DMS53 (cell line): ENCODE measurements at regions not wholly inside any gene's neighbourhood (a gene's known extent, or its start where the extent isn't known, plus 50 kb on each side); places are given as distances from the start of the nearest gene placed in this dataset.
"Not testable (repeated sequence)": the region's sequence is repeated elsewhere in the genome, so short reads cannot be mapped to it uniquely, and the experiment has no call there.

ENCODE experiments used
- DNase-seq: peaks from one replicate; lab custom pipeline; 2025; lab: John Stamatoyannopoulos, UW

DNA sequence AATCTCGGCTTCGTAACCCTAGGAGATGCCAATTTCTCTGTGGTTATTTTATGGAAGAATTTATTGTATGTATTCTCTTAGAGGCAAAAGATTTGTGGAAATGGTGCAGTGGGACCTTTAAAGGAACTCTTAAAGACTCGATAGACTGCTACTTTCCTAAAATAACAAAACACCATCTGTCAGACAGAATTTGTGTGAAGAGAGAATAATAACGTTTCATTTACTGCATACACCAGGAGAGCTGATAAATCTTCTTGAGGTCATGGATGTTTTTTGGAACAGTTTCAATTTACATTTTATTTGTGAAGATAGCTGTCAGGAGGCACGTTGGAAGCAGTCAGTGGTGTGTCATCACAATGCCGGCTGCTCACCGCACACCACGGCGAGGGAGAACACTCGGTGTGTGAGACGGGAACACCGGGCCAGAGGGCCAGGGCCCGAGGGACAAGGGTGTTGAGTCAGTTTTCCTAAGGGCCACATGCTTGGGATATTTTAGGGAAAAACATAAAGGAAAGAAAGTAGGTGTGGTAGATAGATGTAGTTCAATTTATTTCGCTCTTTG lies 1681.0 kb upstream of the DDX18 start:
- no peak for DNase-seq

DNA sequence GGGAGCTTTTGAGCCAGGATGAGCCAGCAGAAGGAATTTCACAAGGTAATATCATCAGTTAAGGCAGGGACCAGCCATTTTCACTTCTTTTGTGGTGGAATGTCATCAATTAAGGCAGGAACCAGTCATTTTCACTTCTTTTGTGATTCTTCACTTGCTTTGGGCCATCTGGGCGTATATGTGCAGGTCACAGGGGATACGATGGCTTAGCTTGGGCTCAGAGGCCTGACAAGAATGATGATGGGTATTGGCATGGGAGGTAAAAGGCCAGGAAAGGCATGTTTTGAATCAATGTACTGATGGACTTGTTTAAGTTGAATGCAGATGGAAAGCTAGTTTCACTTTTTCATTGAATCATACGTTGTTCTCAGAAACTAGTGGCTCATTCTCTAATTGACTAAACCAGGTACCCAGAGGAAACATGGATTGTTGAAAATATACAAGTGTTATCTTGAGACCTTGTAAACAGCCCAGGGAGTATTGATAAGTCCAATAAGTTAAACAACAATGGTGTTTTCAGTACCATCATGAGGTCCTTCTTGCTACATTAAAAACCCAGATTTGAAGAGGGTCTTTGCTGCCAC lies 1672.5 kb upstream of the DDX18 start:
- no peak for DNase-seq

- no peak for DNase-seq
These were observed 1671.8 kb upstream of the DDX18 start for GRCh38 chr2:116142644-116143227.

DNA sequence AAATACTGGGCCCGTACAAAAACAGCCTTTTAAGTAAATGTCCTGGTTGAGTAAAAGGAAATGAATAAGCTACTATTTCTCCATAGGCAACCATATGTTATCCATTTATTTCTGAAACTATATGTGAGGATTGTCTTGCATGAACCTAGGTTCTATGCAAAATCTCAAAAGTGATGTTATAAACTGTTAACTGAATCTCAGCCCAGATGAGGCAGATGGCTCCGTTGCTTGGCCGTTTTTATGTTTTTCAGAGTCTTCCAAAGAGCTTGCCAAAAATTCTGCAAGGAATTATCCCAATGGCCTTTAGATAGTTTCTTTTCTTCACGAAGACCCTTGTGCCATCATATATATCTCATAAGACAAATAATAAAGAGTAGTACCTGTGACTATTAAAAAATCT lies 1669.5 kb upstream of the DDX18 start:
- no peak for DNase-seq

- no peak for DNase-seq
These were observed 1666.1 kb upstream of the DDX18 start for GRCh38 chr2:116148361-116148760.

GRCh38 chr2:116153729-116154128 lies 1660.8 kb upstream of the DDX18 start:
- DNase-seq, result no peak

DNA sequence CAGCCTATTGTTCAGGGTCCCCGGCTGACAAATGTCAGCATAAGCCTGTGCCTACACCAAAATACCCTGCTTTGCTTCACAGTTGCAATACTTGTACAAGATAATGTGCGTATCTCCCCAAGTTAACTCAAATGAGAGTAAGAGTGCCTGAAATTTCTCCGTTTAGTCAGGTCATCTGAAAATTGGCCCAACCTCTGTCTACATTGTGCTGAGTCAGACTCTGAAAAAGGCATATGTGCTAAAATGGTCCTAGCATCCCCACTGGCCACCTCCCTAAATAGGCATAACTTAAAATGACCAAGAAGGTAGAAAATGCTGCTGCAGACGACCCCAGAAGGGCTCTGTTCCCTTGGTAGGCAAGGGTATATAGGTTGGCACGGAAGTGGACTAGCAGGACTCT lies 1653.8 kb upstream of the DDX18 start:
- no peak for DNase-seq

- DNase-seq, result no peak
These were observed 1652.1 kb upstream of the DDX18 start for GRCh38 chr2:116162395-116162794.

GRCh38 chr2:116167107-116167506 lies 1647.4 kb upstream of the DDX18 start:
- no peak for DNase-seq

- DNase-seq, result no peak
These were observed 1634.4 kb upstream of the DDX18 start for GRCh38 chr2:116180072-116180471.

DNA sequence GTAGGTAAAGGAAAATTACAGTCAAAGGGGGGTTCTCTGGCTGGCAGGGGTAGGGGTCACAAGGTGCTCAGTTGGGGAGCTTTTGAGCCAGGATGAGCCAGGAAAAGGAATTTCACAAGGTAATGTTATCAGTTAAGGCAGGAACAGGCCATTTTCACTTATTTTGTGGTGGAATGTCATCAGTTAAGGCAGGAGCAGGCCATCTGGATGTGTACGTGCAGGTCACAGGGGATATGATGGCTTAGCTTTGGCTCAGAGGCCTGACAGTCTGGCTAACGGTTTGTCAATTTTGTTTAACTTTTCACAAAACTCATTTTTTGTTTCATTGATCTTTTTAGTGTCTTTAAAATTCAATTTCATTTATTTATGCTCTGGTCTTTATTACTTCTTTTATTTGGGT lies 1623.8 kb upstream of the DDX18 start:
- not testable (repeated sequence) for DNase-seq

DNA sequence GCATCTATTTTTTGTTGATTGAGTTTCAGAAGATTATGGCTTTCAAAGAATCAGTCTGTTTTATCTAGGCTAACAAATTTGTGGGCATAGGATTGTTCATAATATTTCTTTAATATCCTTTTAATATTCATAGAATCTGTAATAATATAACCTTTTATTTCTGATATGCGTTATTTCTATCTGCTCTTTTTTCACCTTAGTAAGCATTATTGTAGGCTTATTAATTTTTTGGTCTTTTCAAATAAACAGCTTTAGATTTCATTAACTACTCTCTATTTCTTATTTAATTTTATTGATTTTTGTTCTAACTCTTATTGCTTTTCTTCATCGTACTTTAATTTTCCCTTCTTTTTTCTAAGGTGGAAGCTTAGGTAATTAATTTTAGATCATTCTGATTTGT lies 1614.4 kb upstream of the DDX18 start:
- no peak for DNase-seq

GRCh38 chr2:116211719-116212118 lies 1602.8 kb upstream of the DDX18 start:
- DNase-seq, result no peak

GRCh38 chr2:116222793-116223192 lies 1591.7 kb upstream of the DDX18 start:
- no peak for DNase-seq

DNA sequence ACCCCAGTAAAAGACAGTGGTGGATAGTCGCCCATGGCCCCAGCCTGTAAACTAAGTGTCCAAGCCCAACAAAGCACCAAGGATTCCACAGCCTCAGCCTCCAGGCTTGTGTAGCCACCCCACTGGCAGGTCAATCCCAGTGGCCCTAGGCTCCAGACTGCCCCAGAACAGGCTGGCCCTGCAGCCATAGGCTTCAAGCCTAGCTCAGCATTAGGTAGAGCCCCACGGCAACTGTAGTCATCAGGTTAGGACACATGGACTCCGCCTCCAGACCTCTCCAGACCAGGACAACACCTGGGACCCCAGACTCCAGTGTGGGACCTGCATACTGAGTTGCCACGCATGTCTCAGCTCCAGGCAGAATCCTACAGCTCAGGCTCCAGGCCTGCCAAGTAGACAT lies 1590.6 kb upstream of the DDX18 start:
- DNase-seq, result no peak

GRCh38 chr2:116224610-116225009 lies 1589.9 kb upstream of the DDX18 start:
- no peak for DNase-seq

DNA sequence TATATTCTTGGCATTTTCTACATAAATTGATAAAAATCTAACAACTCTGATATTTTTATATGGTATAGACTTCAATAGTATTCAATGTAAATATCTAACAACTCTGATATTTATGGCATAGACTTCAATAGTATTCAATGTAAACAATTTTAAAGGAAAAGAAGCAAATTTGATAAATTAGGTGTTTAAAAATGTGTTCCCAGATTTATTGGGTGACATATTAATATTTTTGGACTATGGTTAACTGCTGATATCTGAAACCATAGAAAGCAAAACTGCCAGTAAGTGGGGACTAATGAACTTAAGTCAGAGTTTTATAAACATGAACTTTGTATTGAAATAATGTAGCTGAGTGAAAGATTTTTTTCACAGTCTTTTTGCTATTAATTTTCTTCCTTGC lies 1576.0 kb upstream of the DDX18 start:
- no peak for DNase-seq

DNA sequence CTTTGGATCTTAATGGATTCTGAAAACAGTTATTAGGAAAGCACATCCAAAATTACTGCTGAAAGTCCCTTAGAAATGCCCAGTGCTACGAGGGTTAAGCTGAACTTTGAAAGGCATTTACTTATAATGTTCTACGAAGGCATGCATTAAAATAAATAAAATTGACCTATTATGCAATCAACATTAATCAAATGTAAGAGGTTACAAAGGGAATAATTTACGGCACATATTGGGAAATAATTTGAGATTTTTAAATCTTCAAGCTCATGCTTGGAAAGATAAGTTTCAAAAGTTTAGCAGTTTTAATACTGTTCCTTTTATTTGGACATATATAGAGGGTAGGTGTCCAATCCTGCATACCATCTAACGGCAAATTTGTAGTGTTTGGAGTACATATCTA lies 1564.1 kb upstream of the DDX18 start:
- DNase-seq, result no peak

DNA sequence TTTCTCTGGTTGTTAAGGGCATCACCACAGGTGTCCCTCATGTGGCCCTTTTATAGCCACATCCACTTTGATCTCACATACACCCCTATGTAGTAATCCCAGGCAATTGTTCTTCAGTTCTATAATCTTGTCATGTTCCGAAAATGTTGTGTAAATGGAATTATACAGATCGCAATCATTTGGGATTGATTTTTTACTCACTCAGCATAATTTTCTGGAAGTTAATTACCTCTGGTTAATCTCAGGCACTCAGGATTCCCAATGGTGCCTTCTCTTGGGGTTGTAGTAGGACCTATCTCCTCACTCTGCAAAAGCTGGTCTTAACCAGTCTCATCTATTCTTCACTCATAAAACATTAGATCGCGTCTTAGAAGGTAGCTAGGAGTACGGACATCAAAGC lies 1549.6 kb upstream of the DDX18 start:
- no peak for DNase-seq

GRCh38 chr2:116269040-116269439 lies 1545.5 kb upstream of the DDX18 start:
- no peak for DNase-seq

DNA sequence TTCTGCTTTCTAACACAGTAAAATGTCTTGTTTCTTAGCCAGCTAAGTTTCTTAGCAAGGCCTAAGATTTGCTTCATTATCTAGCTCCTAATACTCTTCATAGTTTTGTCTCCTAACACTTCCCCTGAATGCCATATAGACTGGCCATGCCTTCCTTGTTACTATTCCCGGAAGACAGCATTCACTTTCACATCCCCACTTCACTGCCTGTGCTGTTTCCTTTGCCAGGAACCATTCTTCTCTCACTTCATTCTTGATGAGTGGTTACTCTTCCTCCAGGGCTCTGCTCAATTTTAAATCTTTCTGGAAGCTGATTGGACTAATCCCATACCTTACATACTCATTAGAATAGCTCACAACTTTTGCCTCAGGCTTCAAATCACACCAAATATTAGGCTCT lies 1510.2 kb upstream of the DDX18 start:
- no peak for DNase-seq

GRCh38 chr2:116317111-116317510 lies 1497.4 kb upstream of the DDX18 start:
- no peak for DNase-seq

DNA sequence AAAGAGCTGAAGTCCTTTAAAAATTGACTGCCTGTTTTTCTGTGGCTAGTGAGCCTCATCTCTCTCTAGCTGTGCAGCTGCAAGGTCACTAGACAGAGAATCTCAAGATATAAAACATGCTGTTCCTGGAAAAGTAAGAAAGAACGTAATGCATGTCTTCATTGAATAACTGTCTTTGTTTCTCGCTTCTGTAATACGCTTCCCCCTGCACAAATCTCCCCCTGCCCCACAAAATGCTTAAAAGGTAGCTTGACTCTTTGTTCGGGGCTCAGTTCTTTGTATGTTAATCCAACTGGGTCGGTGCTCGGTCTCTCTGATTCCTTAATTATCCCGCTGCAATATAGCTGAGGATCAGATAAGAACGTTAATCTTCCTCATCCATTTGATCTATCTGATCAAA lies 1495.9 kb upstream of the DDX18 start:
- not testable (repeated sequence) for DNase-seq

DNA sequence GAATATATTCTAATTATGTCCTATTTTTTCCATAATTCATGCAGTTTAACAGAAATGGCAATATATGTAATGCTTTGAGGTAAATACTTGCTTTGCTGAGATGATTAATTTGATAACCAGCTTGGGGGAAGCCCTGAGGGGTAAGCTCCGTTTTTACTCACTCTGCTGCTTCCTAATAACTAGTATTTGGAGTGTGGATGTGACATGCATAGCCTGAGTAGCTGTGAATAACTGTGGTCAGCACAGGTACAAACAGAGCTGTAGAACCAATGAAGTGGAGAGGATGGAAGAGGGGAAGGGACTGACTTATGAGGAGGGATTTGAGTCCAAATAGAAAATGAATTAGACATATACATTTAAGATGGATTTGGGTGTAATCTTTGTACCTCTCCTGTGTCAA lies 1495.5 kb upstream of the DDX18 start:
- DNase-seq, result no peak
